IMR-90 (cell line): ENCODE measurements at regions not wholly inside any gene's neighbourhood (a gene's known extent, or its start where the extent isn't known, plus 50 kb on each side); places are given as distances from the start of the nearest gene placed in this dataset.

Source experiments
- ATAC-seq: fragments of 200-7000 bp; cut with Tn5 transposase; 2 replicates; pipeline ENCODE4 v1.9.1; 2020; ENCODE audit warnings: low read depth, mild to moderate bottlenecking, moderate library complexity
- BruUV-seq: library from RNA; stranded (reverse); fragments of 400-500 nt; replicated peaks from 2 replicates; lab custom pipeline; 2021; lab: Mats Ljungman, UMichigan
- CTCF ChIA-PET: fragments of 300-600 bp; formaldehyde crosslinking; extraction: SDS; loops from one replicate; lab custom pipeline; 2021; ENCODE audit warnings: antibody characterized with exemption; lab: Yijun Ruan, JAX
- POLR2A ChIA-PET: fragments of 300-600 bp; sonication (Branson Sonifier 250); formaldehyde crosslinking; loops from one replicate; lab custom pipeline; 2022; ENCODE audit warnings: antibody characterized with exemption; ENCODE audit not compliant: unreplicated experiment; lab: Charles Lee
- DNase-seq: peaks from one replicate; pipeline ENCODE4 v3.0.0; 2013
- H2AFZ ChIP-seq: replicated peaks from 2 replicates; pipeline ENCODE3; 2013; ENCODE audit warnings: low read length, mild to moderate bottlenecking; ENCODE audit not compliant: poor library complexity
- H2AK5ac ChIP-seq: 2 replicates; pipeline ENCODE4 v1.6.1; 2013; ENCODE audit warnings: low read depth, low read length, inconsistent platforms
- H2AK9ac ChIP-seq: replicated peaks from 2 replicates; pipeline ENCODE3; 2013; ENCODE audit warnings: mild to moderate bottlenecking, low read depth, low read length, moderate library complexity; ENCODE audit not compliant: poor library complexity
- H2BK120ac ChIP-seq: 2 replicates; pipeline ENCODE4 v1.6.1; 2013; ENCODE audit warnings: low read depth, low read length, inconsistent platforms
- H2BK15ac ChIP-seq: 3 replicates; pipeline ENCODE4 v1.6.1; 2013; ENCODE audit warnings: low read depth, low read length, inconsistent platforms
- H2BK20ac ChIP-seq: 2 replicates; pipeline ENCODE4 v1.6.1; 2013; ENCODE audit warnings: low read depth, mild to moderate bottlenecking, inconsistent platforms, low read length, moderate library complexity
- H2BK5ac ChIP-seq: 2 replicates; pipeline ENCODE4 v1.6.1; 2013; ENCODE audit warnings: mild to moderate bottlenecking, low read depth, low read length, inconsistent platforms; ENCODE audit not compliant: poor library complexity, severe bottlenecking
- H3K14ac ChIP-seq: replicated peaks from 2 replicates; pipeline ENCODE4 v1.6.1; 2013; ENCODE audit warnings: low read depth, low read length, inconsistent platforms
- H3K18ac ChIP-seq: 2 replicates; pipeline ENCODE4 v1.6.1; 2013; ENCODE audit warnings: low read depth, low read length, control low read depth
- H3K23ac ChIP-seq: 2 replicates; pipeline ENCODE4 v1.6.1; 2013; ENCODE audit warnings: low read depth, low read length, inconsistent platforms
- H3K27ac ChIP-seq: 2 replicates; pipeline ENCODE4 v1.5.1; 2013; ENCODE audit warnings: mild to moderate bottlenecking, control low read depth, low read length; ENCODE audit not compliant: insufficient read depth
- H3K27me3 ChIP-seq: 2 replicates; pipeline ENCODE4 v1.6.1; 2013; ENCODE audit warnings: low read length; ENCODE audit not compliant: control insufficient read depth, insufficient read depth
- H3K36me3 ChIP-seq: 2 replicates; pipeline ENCODE4 v1.6.1; 2013; ENCODE audit warnings: low read length, mixed read lengths; ENCODE audit not compliant: control insufficient read depth, insufficient read depth
- H3K4ac ChIP-seq: 2 replicates; pipeline ENCODE4 v1.6.1; 2013; ENCODE audit warnings: low read depth, low read length, inconsistent platforms
- H3K4me1 ChIP-seq: 2 replicates; pipeline ENCODE4 v1.6.1; 2013; ENCODE audit warnings: low read length, mixed read lengths; ENCODE audit not compliant: control insufficient read depth, insufficient read depth
- H3K4me2 ChIP-seq: 2 replicates; pipeline ENCODE4 v1.6.1; 2013; ENCODE audit warnings: low read depth, mild to moderate bottlenecking, control low read depth, low read length, moderate library complexity
- H3K4me3 ChIP-seq: 2 replicates; pipeline ENCODE4 v1.5.1; 2013; ENCODE audit warnings: low read depth, mild to moderate bottlenecking, control low read depth, low read length, moderate library complexity; ENCODE audit not compliant: insufficient read depth
- H3K56ac ChIP-seq: 2 replicates; pipeline ENCODE4 v1.6.1; 2013; ENCODE audit warnings: low read length, inconsistent platforms; ENCODE audit not compliant: insufficient read depth; ENCODE audit errors: extremely low read depth
- H3K79me1 ChIP-seq, 2 experiments: 2 replicates each; pipeline ENCODE4 v1.6.1; 2013; ENCODE audit warnings: low read length in 2 of 2, inconsistent platforms in 1 of 2, low read depth in 1 of 2
- H3K9ac ChIP-seq: 2 replicates; pipeline ENCODE4 v1.6.1; 2013; ENCODE audit warnings: low read depth, low read length, control low read depth
- H3K9me1 ChIP-seq: 2 replicates; pipeline ENCODE4 v1.6.1; 2013; ENCODE audit warnings: low read length, inconsistent platforms; ENCODE audit not compliant: insufficient read depth
- H3K9me3 ChIP-seq: 2 replicates; pipeline ENCODE4 v1.6.1; 2013; ENCODE audit warnings: low read length; ENCODE audit not compliant: control insufficient read depth, insufficient read depth
- H4K20me1 ChIP-seq: 2 replicates; pipeline ENCODE4 v1.6.1; 2013; ENCODE audit warnings: low read length, inconsistent platforms; ENCODE audit not compliant: insufficient read depth
- H4K5ac ChIP-seq: 2 replicates; pipeline ENCODE4 v1.6.1; 2013; ENCODE audit warnings: mild to moderate bottlenecking, low read depth, low read length, control low read depth
- H4K8ac ChIP-seq, 2 experiments: 2 replicates each; pipeline ENCODE4 v1.6.1; 2013; ENCODE audit warnings: low read depth in 2 of 2, low read length in 2 of 2, control low read depth in 1 of 2, inconsistent platforms in 1 of 2
- H4K91ac ChIP-seq: 2 replicates; pipeline ENCODE4 v1.6.1; 2013; ENCODE audit warnings: low read depth, low read length, inconsistent platforms; ENCODE audit not compliant: insufficient read depth
- BHLHE40 ChIP-seq: fragments of 150-350 bp; IDR thresholded peaks from 2 replicates; pipeline ENCODE4 v1.6.1; 2016; ENCODE audit warnings: mild to moderate bottlenecking, low read depth, low read length
- CEBPB ChIP-seq: IDR thresholded peaks from 2 replicates; pipeline ENCODE4 v1.6.1; 2012; ENCODE audit warnings: low read depth, low read length, improper control_type of control experiment
- CHD1 ChIP-seq: IDR thresholded peaks from 2 replicates; pipeline ENCODE4 v1.6.1; 2012; ENCODE audit warnings: low read depth, low read length, improper control_type of control experiment
- ELK1 ChIP-seq: fragments of 150-350 bp; IDR thresholded peaks from 2 replicates; pipeline ENCODE4 v1.6.1; 2016; ENCODE audit warnings: low read depth, mild to moderate bottlenecking, low read length, moderate library complexity, borderline replicate concordance
- MAFK ChIP-seq: IDR thresholded peaks from 2 replicates; pipeline ENCODE4 v1.6.1; 2012; ENCODE audit warnings: low read depth, low read length, improper control_type of control experiment
- MAZ ChIP-seq: IDR thresholded peaks from 2 replicates; pipeline ENCODE4 v1.6.1; 2012; ENCODE audit warnings: low read depth, mild to moderate bottlenecking, low read length, improper control_type of control experiment, moderate library complexity, borderline replicate concordance
- MXI1 ChIP-seq: IDR thresholded peaks from 2 replicates; pipeline ENCODE4 v1.6.1; 2012; ENCODE audit warnings: low read depth, mild to moderate bottlenecking, low read length, moderate library complexity, borderline replicate concordance
- RAD21 ChIP-seq: IDR thresholded peaks from 2 replicates; pipeline ENCODE4 v1.6.1; 2012; ENCODE audit warnings: low read length, improper control_type of control experiment
- RCOR1 ChIP-seq: IDR thresholded peaks from 2 replicates; pipeline ENCODE4 v1.6.1; 2012; ENCODE audit warnings: mild to moderate bottlenecking, low read length, improper control_type of control experiment; ENCODE audit not compliant: insufficient replicate concordance
- WGBS, 2 experiments: methylation state at CpG; one replicate each; pipeline versions ENCODE4 v1.1.5 to v1.1.7; 2013; ENCODE audit warnings: missing lambda C conversion rate in 2 of 2; ENCODE audit not compliant: insufficient read length in 1 of 2; ENCODE audit errors: extremely low coverage in 2 of 2; 5-methylcytosine and 5-hydroxymethylcytosine counted together
- dilution Hi-C: fragments of 300-500 bp; cut with HindIII; formaldehyde crosslinking; loops from one replicate; pipeline ENCODE4 v1.14.3; 2018; ENCODE audit warnings: low sequenced_read_pairs; ENCODE audit not compliant: unreplicated experiment
- in situ Hi-C: fragments of 300-500 bp; cut with MboI; formaldehyde crosslinking; loops from 3 replicates; pipeline ENCODE4 v1.14.3; 2019; ENCODE audit warnings: low sequenced_read_pairs, inconsistent platforms, mixed read lengths
- intact Hi-C: fragments of 100-400 bp; cut with micrococcal nuclease; formaldehyde crosslinking; loops from 2 replicates; pipeline ENCODE4 v1.10.0; 2022
- TF ChIP-seq, protein P1 (sequence below): fragments of 150-350 bp; IDR thresholded peaks from 2 replicates; pipeline ENCODE4 v1.6.1; 2017; ENCODE audit warnings: mild to moderate bottlenecking, antibody characterized with exemption, low read length, low read depth

DNA sequence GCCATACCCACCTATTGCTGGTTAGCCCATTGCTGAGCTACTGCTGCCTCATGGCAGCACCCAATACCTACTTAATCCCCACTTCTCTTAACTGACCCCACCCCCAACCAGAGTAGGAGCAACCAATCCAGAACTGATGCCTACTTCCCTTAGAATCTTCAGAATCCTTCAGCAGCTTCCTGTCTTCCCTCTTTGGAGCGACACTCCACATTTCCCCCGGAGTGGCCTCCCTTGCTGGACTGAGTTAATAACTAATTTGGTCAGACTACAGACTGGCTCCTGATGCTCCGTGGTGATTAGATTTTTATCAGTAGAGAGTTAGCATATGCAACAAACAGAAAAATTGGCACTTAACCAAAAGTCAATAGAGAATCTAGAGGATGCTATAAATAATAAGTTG is 51.2 kb upstream of the UBR2 start:
- no peak overlapping the region for H2AK5ac ChIP-seq
- H3K4me3 ChIP-seq: no peak overlapping the region
- no peak overlapping the region for H3K4ac ChIP-seq
- no peak overlapping the region for H2BK20ac ChIP-seq
- ChIA-PET POLR2A (interaction anchor here (0.7 kb wide), 1 partner anchor 966 kb away, joined by 5 read pairs; no protein-coding TSS in a partner anchor), CTCF (no interaction called here)
- H3K14ac ChIP-seq: no peak overlapping the region
- TF ChIP-seq CEBPB: no peak
- no peak for TF ChIP-seq ELK1
- no peak for TF ChIP-seq MAFK
- no peak for TF ChIP-seq MAZ
- TF ChIP-seq, protein P1, sequence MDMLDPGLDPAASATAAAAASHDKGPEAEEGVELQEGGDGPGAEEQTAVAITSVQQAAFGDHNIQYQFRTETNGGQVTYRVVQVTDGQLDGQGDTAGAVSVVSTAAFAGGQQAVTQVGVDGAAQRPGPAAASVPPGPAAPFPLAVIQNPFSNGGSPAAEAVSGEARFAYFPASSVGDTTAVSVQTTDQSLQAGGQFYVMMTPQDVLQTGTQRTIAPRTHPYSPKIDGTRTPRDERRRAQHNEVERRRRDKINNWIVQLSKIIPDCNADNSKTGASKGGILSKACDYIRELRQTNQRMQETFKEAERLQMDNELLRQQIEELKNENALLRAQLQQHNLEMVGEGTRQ: no peak
- TF ChIP-seq CHD1: no peak
- no peak for TF ChIP-seq MXI1
- no peak for TF ChIP-seq RCOR1
- no peak for TF ChIP-seq BHLHE40
- TF ChIP-seq RAD21: no peak
- H2BK15ac ChIP-seq: no peak overlapping the region
- no peak overlapping the region for H3K23ac ChIP-seq
- no peak overlapping the region for H4K5ac ChIP-seq
- H2BK5ac ChIP-seq: no peak overlapping the region
- H4K91ac ChIP-seq: no peak overlapping the region
- no peak overlapping the region for H3K56ac ChIP-seq
- no peaks in the 10 kb centered on the region for H3K9me1 ChIP-seq
- intact Hi-C loops: no loop called here
- H2AFZ ChIP-seq: no peak overlapping the region
- no peak overlapping the region for H3K9ac ChIP-seq
- WGBS, 2 experiments: no CpG with 5 or more reads among the region's 3 CpGs
- no peak for DNase-seq
- H2BK120ac ChIP-seq: no peak overlapping the region
- H3K18ac ChIP-seq: no peak overlapping the region
- H3K27ac ChIP-seq: no peak overlapping the region
- no peaks in the 10 kb centered on the region for H3K79me1 ChIP-seq
- no peaks in the 10 kb centered on the region for H4K20me1 ChIP-seq
- no peaks in the 10 kb centered on the region for H3K27me3 ChIP-seq
- no TSS peak for BruUV-seq
- peaks cover 4% of the 10 kb centered on the region for H3K4me1 ChIP-seq
- in situ Hi-C loops: no loop called here
- no peak overlapping the region for H3K4me2 ChIP-seq
- ATAC-seq: no peak
- dilution Hi-C loops: no loop called here
- no peak overlapping the region for H2AK9ac ChIP-seq
- H4K8ac ChIP-seq: no peak overlapping the region
- no peaks in the 10 kb centered on the region for H3K36me3 ChIP-seq
- H3K9me3 ChIP-seq: no peaks in the 10 kb centered on the region
